Chondrocyte (in vitro differentiated cells): ENCODE measurements at regions not wholly inside any gene's neighbourhood (a gene's known extent, or its start where the extent isn't known, plus 50 kb on each side); places are given as distances from the start of the nearest gene placed in this dataset.
A peak's percentile ranks its signal among the peaks of the same experiment; 100 is the strongest.

Experiments
- DNase-seq: peaks from one replicate; pipeline ENCODE4 v3.0.0; 2021; ENCODE audit warnings: mixed read lengths, low spot score
- H3K27ac Mint-ChIP-seq: one replicate; pipeline ENCODE4 v1.8.0; 2021; ENCODE audit warnings: mild to moderate bottlenecking, moderate library complexity, mixed read lengths; ENCODE audit not compliant: unreplicated experiment
- H3K27me3 Mint-ChIP-seq: 2 replicates; pipeline ENCODE4 v1.8.0; 2021; ENCODE audit warnings: low read depth, mixed read lengths
- H3K36me3 Mint-ChIP-seq: 2 replicates; pipeline ENCODE4 v1.8.0; 2021; ENCODE audit warnings: low read depth, mixed read lengths
- H3K4me1 Mint-ChIP-seq: 2 replicates; pipeline ENCODE4 v1.8.0; 2021; ENCODE audit warnings: low read depth, mild to moderate bottlenecking, mixed read lengths
- H3K4me3 Mint-ChIP-seq: one replicate; pipeline ENCODE4 v1.8.0; 2021; ENCODE audit warnings: mild to moderate bottlenecking, moderate library complexity, mixed read lengths; ENCODE audit not compliant: unreplicated experiment
- H3K9me3 Mint-ChIP-seq: 2 replicates; pipeline ENCODE4 v1.8.0; 2021; ENCODE audit warnings: low read depth, mixed read lengths
- TF ChIP-seq, protein P1 (sequence below): fragments of 200-600 bp; sonication (generic); IDR thresholded peaks from 2 replicates; pipeline ENCODE4 v1.5.0; 2021; ENCODE audit warnings: antibody characterized with exemption, mild to moderate bottlenecking, moderate library complexity

DNA sequence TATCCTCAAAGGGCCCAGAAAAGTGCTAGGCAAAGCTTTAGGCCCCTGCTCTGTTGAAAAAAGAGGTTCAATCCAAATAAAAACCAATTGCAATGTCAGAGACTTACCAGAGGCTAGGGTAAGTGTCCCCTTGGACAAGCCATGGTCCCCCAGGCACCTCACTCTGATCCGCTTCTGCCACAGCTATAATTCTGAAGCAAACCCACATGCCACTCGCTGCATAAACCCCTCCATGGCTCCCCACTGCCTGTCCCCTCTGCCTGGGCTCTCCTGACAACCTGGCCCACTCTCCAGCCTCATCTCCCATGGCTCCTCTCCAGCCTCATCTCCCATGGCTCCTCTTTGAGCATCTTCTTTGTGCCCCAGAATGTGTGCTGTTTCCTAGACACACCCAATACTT is 169.6 kb upstream of the TLE3 start:
- DNase-seq: no peak
- peaks cover 42% of the 10 kb centered on the region for H3K4me1 Mint-ChIP-seq
- H3K36me3 Mint-ChIP-seq: no peaks in the 10 kb centered on the region
- peaks cover 41% of the 10 kb centered on the region for H3K27me3 Mint-ChIP-seq
- TF ChIP-seq, protein P1, sequence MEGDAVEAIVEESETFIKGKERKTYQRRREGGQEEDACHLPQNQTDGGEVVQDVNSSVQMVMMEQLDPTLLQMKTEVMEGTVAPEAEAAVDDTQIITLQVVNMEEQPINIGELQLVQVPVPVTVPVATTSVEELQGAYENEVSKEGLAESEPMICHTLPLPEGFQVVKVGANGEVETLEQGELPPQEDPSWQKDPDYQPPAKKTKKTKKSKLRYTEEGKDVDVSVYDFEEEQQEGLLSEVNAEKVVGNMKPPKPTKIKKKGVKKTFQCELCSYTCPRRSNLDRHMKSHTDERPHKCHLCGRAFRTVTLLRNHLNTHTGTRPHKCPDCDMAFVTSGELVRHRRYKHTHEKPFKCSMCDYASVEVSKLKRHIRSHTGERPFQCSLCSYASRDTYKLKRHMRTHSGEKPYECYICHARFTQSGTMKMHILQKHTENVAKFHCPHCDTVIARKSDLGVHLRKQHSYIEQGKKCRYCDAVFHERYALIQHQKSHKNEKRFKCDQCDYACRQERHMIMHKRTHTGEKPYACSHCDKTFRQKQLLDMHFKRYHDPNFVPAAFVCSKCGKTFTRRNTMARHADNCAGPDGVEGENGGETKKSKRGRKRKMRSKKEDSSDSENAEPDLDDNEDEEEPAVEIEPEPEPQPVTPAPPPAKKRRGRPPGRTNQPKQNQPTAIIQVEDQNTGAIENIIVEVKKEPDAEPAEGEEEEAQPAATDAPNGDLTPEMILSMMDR: no peak
- H3K4me3 Mint-ChIP-seq: no peak overlapping the region
- H3K27ac Mint-ChIP-seq: no peak overlapping the region
- H3K9me3 Mint-ChIP-seq: no peaks in the 10 kb centered on the region

DNA sequence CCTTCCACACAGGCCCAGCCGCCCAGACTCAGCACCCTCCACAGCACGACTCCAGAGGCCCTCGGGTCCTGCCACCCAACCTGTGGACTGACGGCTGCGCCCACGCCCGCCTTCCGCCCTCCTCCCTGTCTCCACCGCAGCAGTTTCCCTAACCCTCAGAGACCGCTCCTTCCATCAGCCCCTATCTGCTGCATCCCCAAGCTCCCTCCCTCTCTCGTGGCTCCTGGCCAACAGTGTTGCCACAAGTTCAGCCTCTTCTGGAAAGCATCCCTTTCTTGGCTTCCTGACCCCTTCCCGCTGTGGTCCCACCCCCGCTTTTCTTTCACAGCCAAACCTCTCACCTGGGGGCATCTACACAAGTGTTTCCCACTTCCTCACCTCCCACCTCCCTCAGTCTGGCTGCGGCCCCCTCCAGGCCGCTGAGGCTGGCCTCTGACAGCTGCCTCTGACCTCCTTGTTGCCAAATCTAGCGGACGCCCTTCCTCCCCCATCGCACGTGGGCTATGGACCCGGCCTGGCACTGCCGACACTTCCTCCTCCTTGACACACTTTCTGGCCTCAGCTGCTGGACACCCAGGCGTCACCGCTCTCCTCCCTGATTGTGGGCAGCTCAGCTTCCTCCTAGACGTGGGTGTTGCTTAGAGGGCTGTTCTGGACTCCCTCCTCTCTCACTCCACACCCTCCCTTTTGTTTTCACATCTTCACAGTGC is 168.8 kb upstream of the TLE3 start:
- Mint-ChIP-seq H3K36me3 (no peaks in the 10 kb centered on the region), H3K9me3 (no peaks in the 10 kb centered on the region), H3K4me3 (no peak overlapping the region), H3K4me1 (peaks cover 40% of the 10 kb centered on the region), H3K27ac (no peak overlapping the region), H3K27me3 (peaks cover 43% of the 10 kb centered on the region)
- no peak for DNase-seq
- TF ChIP-seq, protein P1: no peak

DNA sequence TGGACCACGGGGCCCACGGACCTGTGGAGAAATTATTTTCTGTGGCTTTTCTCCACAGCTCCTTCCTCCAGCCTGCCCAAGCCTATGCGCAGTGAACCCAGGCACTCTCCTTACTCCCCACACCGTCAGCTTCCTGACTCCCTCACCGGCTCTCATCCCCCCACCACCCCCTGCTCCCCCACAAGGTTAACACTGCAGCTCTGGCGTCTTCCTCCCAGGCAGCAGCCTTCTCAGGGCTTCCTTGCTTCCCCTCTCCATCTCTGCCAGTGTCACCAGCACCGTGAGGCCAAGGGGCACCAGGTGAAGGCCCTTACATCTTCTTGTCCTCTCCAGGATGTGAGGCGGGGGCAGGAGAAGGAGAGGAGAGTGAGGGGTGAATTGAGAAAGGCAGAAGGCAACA is 168.3 kb upstream of the TLE3 start:
- H3K4me3 Mint-ChIP-seq: no peak overlapping the region
- H3K9me3 Mint-ChIP-seq: no peaks in the 10 kb centered on the region
- peaks cover 45% of the 10 kb centered on the region for H3K27me3 Mint-ChIP-seq
- DNase-seq: no peak
- peaks cover 35% of the 10 kb centered on the region for H3K4me1 Mint-ChIP-seq
- H3K27ac Mint-ChIP-seq: no peak overlapping the region
- TF ChIP-seq, protein P1: no peak
- no peaks in the 10 kb centered on the region for H3K36me3 Mint-ChIP-seq

DNA sequence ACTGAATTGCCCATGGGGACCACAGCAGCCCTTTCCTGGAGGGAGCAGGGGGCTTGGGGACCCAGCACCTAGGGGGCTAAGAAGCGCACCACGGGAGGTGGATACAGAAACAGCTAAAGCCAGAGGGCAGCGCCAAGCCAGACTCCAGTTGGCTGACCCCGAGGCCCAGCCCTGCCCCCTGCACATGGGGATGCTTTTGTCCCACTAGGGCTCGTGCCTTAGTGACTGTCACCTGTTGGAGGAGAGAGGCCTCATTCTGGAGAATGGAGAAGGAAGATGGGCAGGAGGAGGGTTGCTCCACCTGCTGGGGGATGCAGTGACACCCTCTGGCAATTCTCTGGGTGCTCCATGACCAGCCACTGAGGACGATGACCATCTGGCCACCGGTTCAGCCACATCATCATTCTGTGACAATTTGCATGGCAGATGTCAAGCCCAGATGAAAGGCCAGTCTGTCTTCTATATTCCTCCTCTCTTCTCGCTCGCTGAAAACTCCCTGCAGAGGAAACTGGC is 167.8 kb upstream of the TLE3 start:
- H3K36me3 Mint-ChIP-seq: no peaks in the 10 kb centered on the region
- H3K27me3 Mint-ChIP-seq: peaks cover 47% of the 10 kb centered on the region
- no peaks in the 10 kb centered on the region for H3K9me3 Mint-ChIP-seq
- H3K4me3 Mint-ChIP-seq: no peak overlapping the region
- H3K4me1 Mint-ChIP-seq: peaks cover 30% of the 10 kb centered on the region
- TF ChIP-seq, protein P1: peak; percentile 52
- no peak overlapping the region for H3K27ac Mint-ChIP-seq
- no peak for DNase-seq

DNA sequence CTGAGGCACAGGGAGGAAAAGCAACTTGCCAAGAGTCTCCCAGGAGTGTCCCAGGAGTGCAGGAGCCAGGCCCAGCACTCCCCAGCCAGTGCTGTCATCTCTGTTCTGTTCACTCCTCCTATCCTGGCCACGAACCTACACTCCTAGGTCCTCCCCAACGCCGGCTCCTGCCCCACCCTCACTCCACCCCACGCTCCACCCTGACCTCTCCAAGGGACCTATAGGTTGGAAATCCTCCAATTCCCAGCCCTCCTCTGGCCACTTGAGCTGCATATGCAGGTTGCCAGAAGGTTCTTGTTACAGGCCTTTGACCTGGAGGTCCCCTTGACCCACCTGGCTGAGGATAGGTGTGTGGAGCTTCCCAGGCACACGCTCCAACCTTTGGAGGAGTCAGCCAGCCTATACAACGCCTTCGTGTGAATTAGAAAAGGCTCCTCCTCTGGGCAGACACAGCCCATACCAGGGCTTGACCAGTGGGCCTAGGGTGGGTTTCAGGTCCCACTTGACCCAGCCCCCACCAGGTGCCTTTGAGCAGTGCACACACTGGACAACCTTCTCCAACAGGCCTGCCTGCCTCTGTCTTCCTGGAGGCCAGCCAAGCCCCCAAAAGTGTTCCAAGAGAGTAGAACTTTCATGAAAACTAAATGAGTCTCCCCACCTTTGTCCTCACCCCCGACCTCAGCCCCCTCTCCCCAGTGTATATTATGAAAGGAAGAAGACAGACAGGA is 167.2 kb upstream of the TLE3 start:
- no peaks in the 10 kb centered on the region for H3K36me3 Mint-ChIP-seq
- H3K27me3 Mint-ChIP-seq: peaks cover 51% of the 10 kb centered on the region
- H3K4me1 Mint-ChIP-seq: peaks cover 24% of the 10 kb centered on the region

More for the DNA sequence above, 167.2 kb upstream of the TLE3 start:
- H3K4me3 Mint-ChIP-seq: no peak overlapping the region
- no peaks in the 10 kb centered on the region for H3K9me3 Mint-ChIP-seq
- no peak for DNase-seq
- no peak overlapping the region for H3K27ac Mint-ChIP-seq
- TF ChIP-seq, protein P1: no peak
